Esophagus squamous epithelium (tissue), 5 donors: ENCODE measurements at regions not wholly inside any gene's neighbourhood (a gene's known extent, or its start where the extent isn't known, plus 50 kb on each side); places are given as distances from the start of the nearest gene placed in this dataset.
"Not testable (repeated sequence)": the region's sequence is repeated elsewhere in the genome, so short reads cannot be mapped to it uniquely, and the experiment has no call there.

Source experiments
- DNase-seq: peaks from one replicate; lab custom pipeline; 2025; lab: John Stamatoyannopoulos, UW
- H3K27ac ChIP-seq, 4 donors: fragments of 200-600 bp; sonication (generic); one replicate each; pipeline ENCODE4 v1.5.1; 2016 to 2019; ENCODE audit warnings: mild to moderate bottlenecking in 1 of 4
- H3K27me3 ChIP-seq, 4 donors: fragments of 200-600 bp; sonication (generic); 1 replicate in 3 of 4; 2 replicates in 1 of 4; pipeline versions ENCODE4 v1.5.1 to v1.6.0; 2017 to 2021; ENCODE audit warnings: antibody characterized with exemption in 1 of 4
- H3K36me3 ChIP-seq, 3 donors: fragments of 200-600 bp; sonication (generic); one replicate each; pipeline ENCODE4 v1.5.1; 2016 to 2019
- H3K4me1 ChIP-seq, 3 donors: fragments of 200-600 bp; sonication (generic); one replicate each; pipeline ENCODE4 v1.5.1; 2017 to 2019
- H3K4me3 ChIP-seq, 4 donors: fragments of 200-600 bp; sonication (generic); 1 replicate in 3 of 4; 2 replicates in 1 of 4; pipeline ENCODE4 v1.5.1; 2016 to 2019; ENCODE audit warnings: mild to moderate bottlenecking in 2 of 4, moderate library complexity in 1 of 4
- H3K9me3 ChIP-seq, 3 donors: fragments of 200-600 bp; sonication (generic); one replicate each; pipeline ENCODE4 v1.5.1; 2016 to 2019
- CTCF ChIP-seq, 6 experiments: fragments of 450-650 bp in 4 of 6; fragments of 200-600 bp in 2 of 6; sonication (generic) in 2 of 6; IDR thresholded peaks; one replicate each; pipeline ENCODE4 v1.5.1; 2016 to 2019; ENCODE audit warnings: antibody characterized with exemption in 6 of 6, mild to moderate bottlenecking in 4 of 6, moderate library complexity in 4 of 6
- POLR2A ChIP-seq, 4 donors: fragments of 450-650 bp; IDR thresholded peaks; one replicate each; pipeline ENCODE4 v1.6.1; 2017; ENCODE audit warnings: antibody characterized with exemption in 4 of 4, mild to moderate bottlenecking in 4 of 4, moderate library complexity in 3 of 4
- WGBS, 2 donors: methylation state at CpG; one replicate each; pipeline ENCODE4 v1.1.5; 2018; 5-methylcytosine and 5-hydroxymethylcytosine counted together
- intact Hi-C: fragments of 100-400 bp; cut with DNase I; formaldehyde crosslinking; loops from one replicate; pipeline ENCODE4 v1.15.0; 2022
- donor health status: DM: yes; HTN: yes; CAD: no.

DNA sequence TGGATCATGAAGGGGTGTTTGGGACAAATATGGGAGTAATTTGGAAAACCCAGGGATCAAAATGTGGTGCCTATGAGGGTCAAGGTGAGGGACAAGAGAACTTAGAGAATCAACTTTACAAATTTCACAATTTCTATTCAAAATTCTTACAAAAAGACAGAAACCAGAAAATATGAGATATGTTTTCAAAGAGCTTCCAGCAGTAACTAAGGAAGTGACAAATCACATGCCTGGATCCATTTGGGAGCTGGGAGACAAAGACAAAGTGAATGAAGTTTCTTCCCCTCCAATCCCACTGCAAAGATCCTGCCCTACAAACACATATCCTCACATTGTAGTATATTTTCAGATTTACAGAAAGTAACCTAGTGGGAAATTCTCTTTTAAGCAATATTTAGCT lies 235.0 kb upstream of the VLDLR start:
- DNase-seq = no peak
- Histone ChIP-seq H3K36me3 (no peaks in the 10 kb centered on the region), H3K4me3 (no peak overlapping the region)

DNA sequence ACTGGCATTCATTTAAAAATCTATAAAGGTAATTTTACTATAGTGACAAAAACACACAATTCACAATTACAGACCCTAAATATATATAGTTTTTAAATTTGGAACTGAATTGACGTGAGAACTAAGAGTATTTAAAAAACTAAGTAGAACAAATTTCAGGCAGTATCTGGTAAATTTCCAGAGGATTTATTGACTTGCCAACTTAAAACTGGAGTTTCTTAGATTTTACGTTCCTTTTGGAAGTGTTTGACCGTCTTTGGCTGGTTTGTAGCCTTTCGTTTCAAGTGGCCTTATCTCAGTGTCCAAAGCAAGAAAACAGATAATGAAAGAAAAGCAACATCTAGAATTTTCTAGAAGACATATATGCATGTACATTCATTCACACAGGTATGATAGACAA lies 234.4 kb upstream of the VLDLR start:
- H3K27me3 ChIP-seq = no peaks in the 10 kb centered on the region
- no peak for DNase-seq
- H3K9me3 ChIP-seq = no peaks in the 10 kb centered on the region
- H3K4me3 ChIP-seq = no peak overlapping the region
- TF ChIP-seq POLR2A (IDR thresholded peaks at IDR 0.05) = no peak
- no peaks in the 10 kb centered on the region for H3K36me3 ChIP-seq
- H3K27ac ChIP-seq = no peak overlapping the region
- H3K4me1 ChIP-seq = no peaks in the 10 kb centered on the region
- intact Hi-C loops = no loop called here
- 88 to 90% methylated on average over 4 of the region's 4 CpGs for WGBS, 2 donors

More for the DNA sequence above, 235.0 kb upstream of the VLDLR start:
- Histone ChIP-seq H3K27ac (no peak overlapping the region), H3K4me1 (no peaks in the 10 kb centered on the region), H3K27me3 (no peaks in the 10 kb centered on the region), H3K9me3 (no peaks in the 10 kb centered on the region)
- TF ChIP-seq CTCF (IDR thresholded peaks at IDR 0.05) = no peak
- TF ChIP-seq POLR2A (IDR thresholded peaks at IDR 0.05) = no peak
- intact Hi-C loops = no loop called here

- Histone ChIP-seq H3K27me3 (no peaks in the 10 kb centered on the region), H3K9me3 (no peaks in the 10 kb centered on the region), H3K36me3 (no peaks in the 10 kb centered on the region), H3K4me1 (no peaks in the 10 kb centered on the region), H3K4me3 (no peak overlapping the region), H3K27ac (no peak overlapping the region)
- DNase-seq = no peak
- TF ChIP-seq CTCF (IDR thresholded peaks at IDR 0.05) = no peak
- TF ChIP-seq POLR2A (IDR thresholded peaks at IDR 0.05) = no peak
- intact Hi-C loops = no loop called here
These were observed 232.2 kb upstream of the VLDLR start for GRCh38 chr9:2389404-2389803.

- TF ChIP-seq CTCF (IDR thresholded peaks at IDR 0.05) = no peak
- no peak for TF ChIP-seq POLR2A (IDR thresholded peaks at IDR 0.05)
- Histone ChIP-seq H3K4me1 (no peaks in the 10 kb centered on the region), H3K9me3 (no peaks in the 10 kb centered on the region), H3K27ac (no peak overlapping the region), H3K36me3 (no peaks in the 10 kb centered on the region), H3K4me3 (no peak overlapping the region), H3K27me3 (no peaks in the 10 kb centered on the region)
- intact Hi-C loops = no loop called here
- WGBS, 2 donors = 42 to 63% methylated on average over 4 of the region's 4 CpGs
- DNase-seq = no peak
These were observed 231.6 kb upstream of the VLDLR start for GRCh38 chr9:2390028-2390427.

- intact Hi-C loops, H3K4me1 ChIP-seq, H3K9me3 ChIP-seq, H3K27ac ChIP-seq, H3K27me3 ChIP-seq, H3K36me3 ChIP-seq, DNase-seq, H3K4me3 ChIP-seq: not testable (repeated sequence)
These were observed 230.0 kb upstream of the VLDLR start for GRCh38 chr9:2391509-2392132.

GRCh38 chr9:2394087-2394741 lies 227.4 kb upstream of the VLDLR start:
- H3K27me3 ChIP-seq, DNase-seq, H3K27ac ChIP-seq, H3K4me3 ChIP-seq, H3K36me3 ChIP-seq, H3K4me1 ChIP-seq, intact Hi-C loops, H3K9me3 ChIP-seq: not testable (repeated sequence)
